Stimulated activated CD4-positive, alpha-beta T cell treated with anti-CD3 and anti-CD28 coated beads, Interleukin-2, amount 100 ng/mL, for 48 hours (primary cell): ENCODE measurements at regions not wholly inside any gene's neighbourhood (a gene's known extent, or its start where the extent isn't known, plus 50 kb on each side); places are given as distances from the start of the nearest gene placed in this dataset.
"Not testable (repeated sequence)": the region's sequence is repeated elsewhere in the genome, so short reads cannot be mapped to it uniquely, and the experiment has no call there.

Source experiments
- DNase-seq, 2 donors: peaks; one replicate each; pipeline ENCODE4 v3.0.0-alpha.2; 2020

DNA sequence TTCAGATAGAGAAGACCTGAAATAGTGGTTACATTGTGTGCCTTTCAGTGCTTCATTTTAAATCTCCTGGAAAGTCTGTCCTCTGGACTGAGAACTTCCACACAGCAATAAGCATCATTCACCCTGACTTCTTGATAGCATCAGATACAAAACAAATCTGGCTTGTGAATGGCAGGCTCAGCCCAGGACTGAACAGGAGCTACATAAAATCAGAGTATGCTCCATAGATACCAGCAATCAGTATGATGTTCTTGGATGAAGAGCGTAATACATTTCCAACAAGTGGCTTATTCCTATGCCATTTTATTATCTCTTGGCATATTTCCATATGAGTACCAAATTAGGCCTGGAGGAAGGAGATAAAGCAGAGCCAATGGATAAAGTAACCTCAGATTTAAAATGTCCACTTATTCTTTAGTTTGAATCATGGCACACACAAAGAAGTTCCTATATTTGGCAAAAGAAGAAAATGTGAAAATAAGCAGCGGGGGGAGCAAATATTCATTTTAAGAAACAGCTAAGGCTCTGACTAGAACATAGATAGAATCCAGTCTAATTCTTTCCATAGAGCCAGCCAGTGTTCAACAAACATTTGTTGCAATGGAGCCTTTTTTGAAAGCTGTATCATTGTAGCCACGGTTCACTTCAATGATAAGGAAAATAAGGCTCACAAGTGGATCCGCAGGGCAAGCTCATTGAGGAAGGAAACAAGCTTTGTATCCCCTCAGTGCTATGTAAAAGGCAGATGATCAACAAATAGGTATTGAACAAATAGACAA, 230.8 kb upstream of the CHAC2 start:
- no peak for DNase-seq

DNA sequence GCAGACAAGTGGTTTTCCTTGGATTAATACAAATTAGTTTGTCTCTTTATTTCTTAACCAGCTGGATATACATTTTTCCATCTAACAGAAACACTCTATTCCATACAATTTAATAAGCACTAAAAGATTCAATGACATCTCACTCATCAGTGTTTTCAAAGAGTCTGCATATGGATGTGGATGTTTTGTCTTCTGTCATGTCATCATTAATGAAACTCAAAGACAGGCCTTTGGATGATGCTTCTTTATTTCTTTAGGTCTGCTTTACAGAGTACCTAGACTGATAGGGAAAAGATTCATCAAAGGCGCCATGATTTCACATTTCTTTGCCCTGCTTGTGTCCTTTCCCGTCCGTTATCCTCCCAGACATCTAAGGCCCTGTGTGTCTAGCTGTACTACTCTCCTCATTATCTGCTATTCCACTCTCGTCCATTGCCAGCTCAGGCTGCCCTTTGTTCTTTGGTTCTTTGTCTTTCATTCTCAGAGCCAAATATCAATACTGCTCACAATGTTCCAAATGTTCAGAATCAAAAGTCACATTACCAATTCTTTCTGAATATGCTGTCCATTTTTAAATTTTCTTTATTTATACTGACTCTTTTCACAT, 232.3 kb upstream of the CHAC2 start:
- DNase-seq, result no peak

DNA sequence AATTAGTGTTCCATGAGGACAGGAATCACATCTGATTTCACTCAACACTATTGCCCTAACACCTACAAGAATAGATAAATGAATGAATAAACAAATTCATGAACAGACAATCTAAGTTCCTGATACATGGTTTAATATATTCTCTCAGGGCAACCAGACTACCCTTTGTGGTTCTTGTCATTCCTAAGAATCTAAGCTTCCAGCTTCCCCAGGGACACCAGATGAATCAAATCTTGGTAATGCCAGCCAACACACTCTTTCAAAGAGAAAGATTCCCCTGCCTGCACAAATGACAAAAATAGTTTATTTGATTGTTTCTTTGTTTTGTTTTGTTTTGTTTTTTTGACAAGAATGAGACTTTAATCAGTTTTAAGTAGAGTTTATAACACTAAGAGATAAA, 237.5 kb upstream of the CHAC2 start:
- no peak for DNase-seq

DNA sequence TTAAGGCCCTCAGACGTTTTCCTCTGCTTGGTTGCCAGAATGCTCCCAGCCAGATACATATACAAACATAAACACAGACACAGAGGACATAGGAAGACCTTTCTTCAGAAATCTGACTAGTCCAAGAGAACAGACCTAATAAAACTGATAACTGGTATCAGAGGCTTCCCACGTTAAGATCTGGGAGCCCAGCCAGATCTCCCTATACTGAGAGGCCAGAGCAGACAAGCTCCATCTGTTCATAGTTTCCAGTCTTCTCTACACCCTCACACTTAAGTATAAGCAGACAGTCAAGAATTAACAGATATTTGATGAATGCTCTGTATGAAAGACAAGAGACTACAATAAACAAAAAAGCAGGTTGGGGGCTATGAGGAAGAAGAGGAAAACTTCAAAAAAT, 240.5 kb upstream of the CHAC2 start:
- no peak for DNase-seq

DNA sequence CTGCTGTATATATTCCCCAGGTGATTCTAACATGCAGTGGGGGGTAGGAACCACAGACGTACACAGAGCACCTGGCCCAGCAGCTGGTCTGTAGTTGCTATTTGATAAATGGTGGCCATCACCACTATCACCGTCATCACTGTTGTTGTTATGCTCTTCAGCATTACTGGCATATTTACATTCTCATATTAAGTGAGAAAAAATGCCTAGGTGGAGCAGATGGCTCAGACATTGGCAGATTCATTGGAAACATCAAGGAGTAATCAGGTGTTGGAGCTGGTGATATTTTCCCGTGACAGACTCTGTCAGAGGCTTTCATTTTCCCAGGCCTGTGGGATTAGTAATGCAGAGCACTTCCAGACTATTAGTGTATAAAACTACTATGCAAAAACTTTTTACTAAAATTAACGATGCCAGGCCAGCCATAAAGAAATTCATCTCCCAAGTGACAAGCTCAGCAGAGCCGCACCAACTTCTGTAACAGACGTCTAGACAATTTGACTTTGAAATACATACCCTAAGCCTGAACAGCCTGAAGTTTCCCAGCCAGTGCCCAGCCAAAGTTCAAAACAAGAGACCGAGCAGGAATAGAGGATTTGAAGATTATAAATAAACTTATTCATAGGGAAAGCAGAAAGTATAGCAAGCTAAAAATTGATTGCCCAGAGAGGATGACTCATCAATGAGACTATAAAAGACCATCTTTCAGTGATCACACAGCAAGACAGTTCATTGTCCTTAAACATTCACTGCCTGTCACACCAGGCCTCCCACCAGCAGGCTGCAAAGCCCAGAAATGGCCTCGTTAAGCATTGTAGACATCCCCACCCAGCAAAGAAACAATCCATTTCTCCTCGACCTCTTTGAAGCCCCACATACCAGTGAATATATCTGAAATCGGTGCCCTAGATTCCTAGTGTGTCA, 247.4 kb upstream of the CHAC2 start:
- DNase-seq, result no peak

DNA sequence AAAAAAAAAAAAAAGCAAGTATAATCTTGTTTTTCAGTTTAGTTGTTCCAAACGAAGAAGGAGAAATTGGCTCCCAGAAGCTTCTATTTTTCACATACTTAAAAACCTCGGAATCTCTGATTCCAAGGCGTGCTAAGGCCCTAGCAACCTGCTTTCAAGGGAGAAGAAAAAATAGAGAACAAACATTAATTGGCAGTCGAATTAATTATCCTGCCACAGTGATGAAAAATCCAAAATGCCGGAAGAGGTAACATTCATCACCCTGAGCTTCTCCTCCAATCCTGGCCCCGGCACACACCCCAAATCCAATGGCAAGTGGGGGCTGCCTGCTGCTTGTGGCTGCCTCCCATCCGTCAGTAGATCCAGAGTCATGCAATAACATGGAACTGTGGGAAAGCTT, 250.2 kb upstream of the CHAC2 start:
- no peak for DNase-seq

DNA sequence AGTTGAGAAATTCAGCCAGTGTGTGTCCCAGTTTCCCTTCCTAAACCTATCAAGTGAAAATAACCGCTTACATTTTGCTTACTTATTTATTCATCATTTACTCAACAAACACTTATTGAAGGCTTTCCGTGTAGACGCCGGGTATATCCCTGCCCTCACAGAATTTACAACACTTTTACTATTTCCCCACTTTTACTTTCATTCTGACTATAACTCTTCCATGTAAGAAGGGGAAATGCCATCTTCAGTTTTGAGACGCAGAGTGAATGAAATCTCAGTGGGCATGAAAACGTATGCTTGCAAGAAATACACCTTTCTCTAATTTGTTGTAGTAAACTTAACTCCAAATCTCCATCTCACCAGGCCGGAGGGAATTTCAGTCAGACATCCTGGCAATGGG, 251.0 kb upstream of the CHAC2 start:
- no peak for DNase-seq

DNA sequence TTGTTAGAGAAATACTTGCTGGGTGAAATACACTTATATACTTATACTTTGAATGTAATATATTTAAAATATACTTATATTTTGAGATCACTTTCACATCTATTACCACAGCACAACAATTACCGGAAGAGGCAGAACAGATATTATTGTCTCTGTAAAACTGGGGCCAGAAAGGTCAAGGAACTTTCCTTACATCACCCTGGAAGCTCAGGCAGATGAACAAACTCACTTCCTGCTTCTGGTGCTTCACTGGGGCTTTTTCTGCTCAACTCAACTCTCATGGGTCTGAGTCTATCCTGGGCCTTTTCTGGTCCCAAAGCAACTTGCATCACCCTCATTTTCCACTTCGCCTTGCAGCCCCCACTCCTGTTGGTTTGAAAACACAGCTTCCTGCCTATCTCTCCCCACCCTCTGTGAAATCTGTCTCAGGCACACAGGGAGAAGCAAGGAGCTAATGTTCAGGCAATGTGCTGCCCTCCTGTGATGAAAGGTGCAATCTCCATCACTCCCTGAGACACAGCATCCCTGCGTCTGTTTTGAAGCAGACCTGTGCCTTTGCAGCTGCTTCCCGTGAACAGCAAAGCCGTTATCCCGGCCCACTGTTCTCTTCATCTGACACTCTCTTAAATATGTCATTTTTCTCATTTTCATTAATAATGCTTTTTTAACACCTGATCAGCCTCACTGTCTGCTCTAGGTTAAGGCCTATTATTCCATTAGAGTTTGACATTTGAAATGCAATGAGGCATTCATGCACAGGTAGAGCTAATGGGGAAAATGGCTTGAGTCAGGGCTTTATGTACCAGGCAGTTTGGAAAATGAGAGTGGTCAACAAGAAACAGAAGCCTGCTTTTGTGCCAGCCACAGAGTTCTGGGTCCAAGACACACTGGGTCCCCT, 251.9 kb upstream of the CHAC2 start:
- DNase-seq, result no peak

DNA sequence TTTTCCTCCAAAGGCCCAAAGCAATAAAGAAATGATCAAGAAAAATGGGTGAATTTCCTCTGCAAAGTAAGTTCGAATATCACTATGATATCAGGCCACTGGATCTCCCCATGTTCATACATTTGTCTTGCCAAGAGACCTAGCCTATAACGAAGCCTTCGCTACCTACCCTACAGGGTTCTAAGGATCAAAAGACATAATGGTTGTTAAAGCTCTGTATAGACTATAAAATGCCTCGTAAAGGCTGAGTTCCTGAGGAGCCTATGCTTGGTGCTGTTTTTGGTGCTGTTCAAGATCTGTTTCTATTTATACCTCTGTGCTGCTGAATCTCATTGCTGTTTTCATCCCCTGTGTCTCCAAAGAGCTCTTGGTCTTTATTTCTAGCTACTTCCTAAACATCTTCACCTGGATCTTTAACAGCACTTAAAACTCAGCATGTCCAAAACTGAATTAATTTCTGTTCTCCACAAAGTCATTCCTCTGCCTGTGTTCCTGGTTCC, 254.4 kb upstream of the CHAC2 start:
- DNase-seq, result no peak

DNA sequence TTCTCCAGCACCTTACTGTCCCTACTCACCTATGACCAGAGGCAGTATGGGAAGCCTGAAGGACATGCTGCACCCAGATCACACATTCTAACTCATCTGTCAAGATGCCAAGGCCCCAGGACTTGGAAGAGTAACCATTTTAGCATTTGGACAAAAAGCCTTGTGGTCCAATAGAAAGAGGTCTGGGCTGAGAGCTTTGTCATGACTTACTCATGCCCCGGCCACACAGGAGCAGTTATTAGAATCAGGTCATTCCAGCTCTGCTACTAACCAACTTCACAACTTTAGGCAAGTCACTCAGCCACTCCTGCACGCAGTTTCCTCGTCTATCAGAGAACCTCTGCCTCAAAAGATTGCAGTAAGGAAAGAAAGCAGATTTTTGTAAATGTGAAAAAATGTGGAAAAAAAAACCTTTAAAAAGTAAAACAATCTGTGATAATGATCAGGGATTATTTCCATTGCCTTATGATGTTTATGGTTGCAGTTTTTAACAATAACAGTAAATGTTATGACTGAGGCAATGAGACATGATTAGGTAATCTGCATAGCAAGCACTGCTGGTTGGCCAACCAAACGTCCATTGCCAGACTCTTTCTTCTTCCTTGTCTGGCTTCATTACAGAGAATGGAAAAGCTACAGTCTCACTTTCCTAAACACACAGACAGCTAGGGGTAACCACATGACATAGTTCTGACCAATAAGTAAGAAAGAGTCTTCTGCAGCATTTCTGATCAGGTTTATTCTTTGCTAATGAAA, 255.4 kb upstream of the CHAC2 start:
- DNase-seq, result no peak

DNA sequence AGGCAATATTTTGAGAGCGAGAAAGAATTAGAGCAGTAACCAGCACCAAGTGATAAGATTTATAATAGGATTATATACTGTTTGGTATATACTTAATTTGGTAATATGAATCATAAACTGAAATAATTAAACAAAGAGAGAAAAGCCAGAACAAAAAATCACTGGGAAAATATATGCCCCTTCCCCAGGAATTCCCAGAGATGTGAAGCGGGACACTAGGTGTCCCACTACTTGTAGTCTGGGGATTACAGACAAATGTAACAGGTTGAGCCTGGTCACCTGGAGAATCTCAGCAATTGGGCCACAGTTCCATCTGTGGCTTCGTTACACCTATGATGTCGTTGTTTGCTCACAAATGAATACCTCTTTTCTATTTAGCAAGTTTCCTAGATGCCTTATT, 256.1 kb upstream of the CHAC2 start:
- no peak for DNase-seq

DNA sequence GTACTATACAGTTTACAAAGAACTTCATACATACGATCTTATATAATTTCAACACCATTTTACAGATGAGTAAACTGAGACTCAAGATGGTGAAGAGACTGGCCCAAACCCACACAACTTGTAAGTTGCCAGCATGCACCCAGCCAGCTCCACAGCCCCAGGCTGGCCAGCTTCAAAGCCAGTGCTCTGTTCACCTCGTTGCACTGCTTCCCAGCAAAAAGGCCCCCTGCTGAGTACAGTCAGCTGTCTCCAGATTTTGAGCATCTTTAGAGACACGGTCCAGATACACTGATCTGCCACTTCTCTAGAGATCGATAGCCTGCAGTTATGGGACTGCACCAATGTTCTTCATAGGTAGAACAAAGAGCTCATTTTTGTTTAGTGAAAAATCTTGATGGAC, 257.2 kb upstream of the CHAC2 start:
- DNase-seq, result no peak

DNA sequence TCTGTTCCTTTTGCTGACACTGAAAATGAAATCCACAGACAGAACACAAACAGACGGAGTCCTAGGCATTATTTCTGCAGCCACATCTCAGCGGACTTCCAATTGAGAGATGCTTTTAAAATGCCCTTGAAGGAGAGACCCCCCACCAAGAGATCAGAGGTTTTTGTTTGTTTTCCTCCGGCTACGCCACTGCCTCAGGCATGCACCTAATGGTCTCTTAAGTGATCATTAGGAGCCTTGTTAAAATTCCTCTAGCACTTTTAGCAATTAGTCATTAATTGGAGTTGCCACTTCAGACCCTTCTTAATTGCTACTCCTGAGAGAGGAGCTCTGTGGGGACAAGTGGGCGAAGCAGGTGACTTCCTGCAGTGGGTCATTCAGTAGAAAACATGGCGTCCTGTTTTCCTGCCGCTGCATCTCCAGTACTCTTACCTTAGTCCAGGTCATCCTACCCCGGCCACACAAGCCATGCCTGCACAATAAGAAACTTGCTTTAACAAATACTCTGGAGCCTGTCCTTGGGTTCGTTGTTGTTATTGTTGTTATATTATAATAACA, 257.7 kb upstream of the CHAC2 start:
- DNase-seq, result no peak

DNA sequence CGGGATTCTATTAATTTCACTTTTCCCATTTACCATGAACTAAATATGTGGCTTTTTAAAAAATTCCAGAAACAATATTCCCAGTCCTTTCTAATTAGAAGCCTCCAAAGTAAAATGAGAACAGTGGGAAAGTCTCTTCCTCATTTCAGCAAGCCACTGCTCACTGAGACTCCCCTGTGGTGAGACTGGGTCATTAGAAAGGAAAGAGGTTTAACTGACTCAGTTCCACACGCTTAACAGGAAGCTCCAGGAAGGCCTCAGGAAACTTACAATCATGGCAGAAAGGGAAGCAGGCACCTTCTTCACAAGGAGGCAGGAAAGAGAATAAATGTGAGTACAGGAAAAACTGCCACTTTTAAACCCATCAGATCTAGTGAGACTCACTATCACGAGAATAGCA, 258.9 kb upstream of the CHAC2 start:
- no peak for DNase-seq

DNA sequence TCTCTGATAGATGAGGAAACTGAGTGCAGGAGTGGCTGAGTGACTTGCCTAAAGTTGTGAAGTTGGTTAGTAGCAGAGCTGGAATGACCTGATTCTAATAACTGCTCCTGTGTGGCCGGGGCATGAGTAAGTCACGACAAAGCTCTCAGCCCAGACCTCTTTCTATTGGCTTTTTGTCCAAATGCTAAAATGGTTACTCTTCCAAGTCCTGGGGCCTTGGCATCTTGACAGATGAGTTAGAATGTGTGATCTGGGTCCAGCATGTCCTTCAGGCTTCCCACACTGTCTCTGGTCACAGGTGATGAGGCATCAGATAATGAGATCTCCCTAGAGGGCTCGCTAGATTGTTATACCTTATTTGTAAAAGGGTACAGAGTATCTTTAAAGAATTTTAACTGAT, 260.5 kb upstream of the CHAC2 start:
- DNase-seq, result not testable (repeated sequence)

DNA sequence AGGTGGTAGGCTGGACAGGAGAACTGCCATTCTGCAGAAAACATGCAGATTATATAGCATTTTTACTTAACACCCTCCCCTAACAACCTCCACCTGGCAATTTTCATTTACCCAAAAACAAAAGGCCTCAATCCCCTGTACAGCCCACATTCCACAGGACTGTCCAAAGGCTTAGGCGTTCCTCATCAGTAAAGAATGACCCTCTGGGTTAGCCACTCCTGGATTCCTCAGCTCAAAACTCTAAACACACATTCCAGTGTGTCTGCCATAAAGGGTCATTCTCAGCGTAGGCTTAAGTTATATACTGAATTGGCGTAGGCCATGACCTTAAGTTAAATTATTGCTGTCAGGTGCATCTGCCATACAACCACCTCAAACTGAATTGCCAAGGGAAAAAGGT, 261.8 kb upstream of the CHAC2 start:
- DNase-seq, result no peak

DNA sequence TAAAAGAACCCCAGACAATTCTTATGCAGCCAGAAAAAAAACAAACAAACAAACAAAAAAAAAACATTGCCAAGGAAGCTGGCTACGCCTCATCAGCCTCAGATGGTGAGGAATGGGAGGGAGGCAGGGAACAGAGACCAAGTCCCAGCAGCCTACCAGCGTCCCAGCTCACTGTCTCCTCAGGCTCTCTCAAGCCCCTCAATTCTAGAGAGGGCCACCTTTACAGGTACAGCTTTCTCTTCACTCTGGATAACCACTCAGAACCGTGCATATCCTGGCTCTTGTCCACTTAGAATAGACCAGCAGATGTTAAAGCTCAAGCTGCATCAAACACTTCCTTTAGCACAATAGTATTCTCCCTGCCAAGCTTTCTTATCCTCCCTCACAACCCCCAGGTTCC, 263.1 kb upstream of the CHAC2 start:
- DNase-seq, result no peak

DNA sequence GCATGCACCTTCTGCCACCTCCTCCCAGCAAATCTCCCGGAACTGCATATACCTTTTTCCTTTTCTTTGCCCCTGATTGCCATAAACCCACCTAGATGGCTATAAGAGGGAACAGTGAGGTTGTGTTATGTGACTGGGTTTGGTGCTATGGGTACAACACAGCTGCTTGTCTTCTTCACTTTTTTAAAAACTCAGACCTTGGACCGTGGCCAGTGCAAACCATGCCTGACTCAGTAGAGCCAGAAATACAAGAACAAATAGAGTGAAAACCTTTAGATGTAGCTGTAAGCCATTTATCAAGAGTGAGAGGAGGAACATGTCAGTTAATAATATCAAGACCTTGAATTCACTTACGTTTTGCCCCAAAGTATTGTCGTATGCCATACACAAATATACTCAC, 267.4 kb upstream of the CHAC2 start:
- DNase-seq, result no peak

DNA sequence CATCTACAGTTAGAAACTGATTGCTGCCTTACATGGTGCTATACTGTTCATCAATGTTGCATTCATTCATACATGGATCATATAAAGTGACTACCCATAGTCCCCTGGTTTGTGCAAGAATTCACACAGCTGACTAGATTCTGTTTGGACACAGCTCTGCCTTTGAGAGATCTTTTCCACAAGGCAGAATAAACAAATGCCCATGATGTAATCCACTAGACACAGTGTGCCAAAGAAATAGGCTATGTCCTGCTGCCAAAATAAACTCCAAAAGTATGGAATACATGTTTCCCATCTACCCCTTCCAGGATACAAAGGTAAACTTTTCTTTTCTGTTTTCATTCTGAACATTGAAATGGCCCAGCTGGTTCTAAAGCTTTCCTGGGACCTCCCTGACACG, 269.4 kb upstream of the CHAC2 start:
- DNase-seq, result no peak

DNA sequence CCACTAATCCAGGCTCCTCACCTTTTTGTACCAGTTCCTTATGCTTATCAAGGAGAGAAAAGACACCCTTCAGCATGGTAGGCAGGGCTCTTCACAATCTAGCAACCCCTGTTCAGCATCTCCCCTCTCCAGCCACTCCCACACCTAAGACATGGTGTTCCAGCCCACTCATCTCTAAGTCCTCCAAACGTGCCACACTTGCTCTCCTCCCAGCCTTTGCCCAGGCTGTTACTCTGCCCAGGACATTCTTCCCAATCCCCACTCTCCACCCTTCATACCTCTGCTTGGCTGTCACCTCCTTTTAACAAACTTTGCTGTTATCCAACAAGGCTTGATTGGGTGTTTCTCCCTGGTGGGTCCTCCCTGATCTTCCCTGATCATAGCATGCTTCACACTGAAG, 270.6 kb upstream of the CHAC2 start:
- no peak for DNase-seq

DNA sequence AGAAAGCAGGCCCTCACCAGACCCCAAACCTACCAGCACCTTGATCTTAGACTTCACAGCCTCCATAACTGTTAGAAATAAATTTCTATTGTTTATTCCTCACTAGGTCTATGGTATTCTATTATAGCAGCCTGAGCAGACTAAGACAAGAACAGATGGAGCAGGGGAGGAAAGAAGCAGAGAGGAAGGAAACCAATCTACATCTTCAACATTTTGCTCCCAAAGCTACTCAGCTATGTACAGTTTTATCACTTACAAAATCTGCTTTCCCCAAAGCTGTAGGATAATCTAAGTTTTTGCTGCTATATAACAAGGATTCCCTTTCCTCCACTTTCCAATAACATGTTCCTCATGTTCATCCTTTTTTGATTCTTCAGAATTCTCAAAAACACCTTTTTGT, 274.4 kb upstream of the CHAC2 start:
- no peak for DNase-seq

DNA sequence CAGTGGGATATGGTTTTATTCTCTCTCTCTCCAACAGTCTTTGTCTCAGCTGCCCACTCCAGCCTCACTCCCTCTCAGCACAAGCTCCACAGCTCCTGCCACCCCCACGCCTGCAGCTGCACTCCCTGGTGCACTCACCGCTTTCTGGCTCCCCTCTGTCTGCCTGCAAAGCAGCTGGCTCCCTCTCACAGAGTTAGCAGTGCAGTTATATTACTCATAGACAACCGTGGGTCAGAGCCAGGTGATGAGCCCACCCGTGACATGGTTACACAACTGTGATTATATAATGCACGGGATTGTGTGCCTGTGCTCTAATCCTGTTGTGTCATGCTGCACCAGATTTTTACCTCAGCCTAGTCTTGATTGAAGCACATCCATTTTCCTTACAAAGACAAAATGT, 276.9 kb upstream of the CHAC2 start:
- DNase-seq, result no peak
